Mesothelial cell of epicardium (in vitro differentiated cells): ENCODE measurements at regions not wholly inside any gene's neighbourhood (a gene's known extent, or its start where the extent isn't known, plus 50 kb on each side); places are given as distances from the start of the nearest gene placed in this dataset.

Experiments
- DNase-seq, 2 experiments: peaks; one replicate each; pipeline ENCODE4 v3.0.0; 2021; ENCODE audit warnings: low spot score in 2 of 2; ENCODE audit not compliant: unreplicated experiment in 2 of 2
- H3K27ac Mint-ChIP-seq: 2 replicates; pipeline ENCODE4 v1.8.0; 2021; ENCODE audit warnings: mixed read lengths
- H3K27me3 Mint-ChIP-seq: 2 replicates; pipeline ENCODE4 v1.8.0; 2021; ENCODE audit warnings: low read depth, mixed read lengths
- H3K36me3 Mint-ChIP-seq: 2 replicates; pipeline ENCODE4 v1.8.0; 2021; ENCODE audit warnings: mixed read lengths
- H3K4me1 Mint-ChIP-seq: 2 replicates; pipeline ENCODE4 v1.8.0; 2021; ENCODE audit warnings: mixed read lengths
- H3K4me3 Mint-ChIP-seq: 2 replicates; pipeline ENCODE4 v1.8.0; 2021; ENCODE audit warnings: mild to moderate bottlenecking, moderate library complexity, mixed read lengths
- H3K9me3 Mint-ChIP-seq: 2 replicates; pipeline ENCODE4 v1.8.0; 2021; ENCODE audit warnings: mixed read lengths
- TF ChIP-seq, protein P1 (sequence below): fragments of 200-600 bp; sonication (generic); IDR thresholded peaks from one replicate; pipeline ENCODE4 v1.5.0; 2021; ENCODE audit warnings: antibody characterized with exemption; ENCODE audit not compliant: unreplicated experiment

DNA sequence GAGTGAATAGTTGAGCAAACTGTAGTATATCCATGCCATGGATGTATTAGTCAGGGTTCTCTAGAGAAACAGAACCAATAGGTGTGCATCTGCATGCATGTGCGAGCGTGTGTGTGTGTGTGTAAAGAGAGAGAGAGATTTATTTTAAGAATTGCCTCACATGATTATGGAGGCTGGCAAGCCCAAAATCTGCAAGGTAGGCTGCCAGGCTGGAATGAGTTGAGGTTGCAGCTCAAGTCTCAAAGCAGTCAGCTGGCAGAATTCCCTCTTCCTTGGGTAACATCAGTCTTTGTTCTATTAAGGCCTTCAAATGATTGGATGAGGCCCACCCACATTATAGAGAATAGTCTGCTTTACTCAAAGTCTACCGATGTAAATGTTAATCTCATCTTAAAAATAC is 187.8 kb downstream of the ANAPC1 start:
- no peak overlapping the region for H3K4me3 Mint-ChIP-seq
- H3K4me1 Mint-ChIP-seq = peaks cover 4% of the 10 kb centered on the region
- no peaks in the 10 kb centered on the region for H3K27me3 Mint-ChIP-seq
- H3K9me3 Mint-ChIP-seq = peaks cover 24% of the 10 kb centered on the region
- DNase-seq = no peak
- TF ChIP-seq, protein P1, sequence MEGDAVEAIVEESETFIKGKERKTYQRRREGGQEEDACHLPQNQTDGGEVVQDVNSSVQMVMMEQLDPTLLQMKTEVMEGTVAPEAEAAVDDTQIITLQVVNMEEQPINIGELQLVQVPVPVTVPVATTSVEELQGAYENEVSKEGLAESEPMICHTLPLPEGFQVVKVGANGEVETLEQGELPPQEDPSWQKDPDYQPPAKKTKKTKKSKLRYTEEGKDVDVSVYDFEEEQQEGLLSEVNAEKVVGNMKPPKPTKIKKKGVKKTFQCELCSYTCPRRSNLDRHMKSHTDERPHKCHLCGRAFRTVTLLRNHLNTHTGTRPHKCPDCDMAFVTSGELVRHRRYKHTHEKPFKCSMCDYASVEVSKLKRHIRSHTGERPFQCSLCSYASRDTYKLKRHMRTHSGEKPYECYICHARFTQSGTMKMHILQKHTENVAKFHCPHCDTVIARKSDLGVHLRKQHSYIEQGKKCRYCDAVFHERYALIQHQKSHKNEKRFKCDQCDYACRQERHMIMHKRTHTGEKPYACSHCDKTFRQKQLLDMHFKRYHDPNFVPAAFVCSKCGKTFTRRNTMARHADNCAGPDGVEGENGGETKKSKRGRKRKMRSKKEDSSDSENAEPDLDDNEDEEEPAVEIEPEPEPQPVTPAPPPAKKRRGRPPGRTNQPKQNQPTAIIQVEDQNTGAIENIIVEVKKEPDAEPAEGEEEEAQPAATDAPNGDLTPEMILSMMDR = no peak
- no peak overlapping the region for H3K27ac Mint-ChIP-seq
- H3K36me3 Mint-ChIP-seq = no peaks in the 10 kb centered on the region

DNA sequence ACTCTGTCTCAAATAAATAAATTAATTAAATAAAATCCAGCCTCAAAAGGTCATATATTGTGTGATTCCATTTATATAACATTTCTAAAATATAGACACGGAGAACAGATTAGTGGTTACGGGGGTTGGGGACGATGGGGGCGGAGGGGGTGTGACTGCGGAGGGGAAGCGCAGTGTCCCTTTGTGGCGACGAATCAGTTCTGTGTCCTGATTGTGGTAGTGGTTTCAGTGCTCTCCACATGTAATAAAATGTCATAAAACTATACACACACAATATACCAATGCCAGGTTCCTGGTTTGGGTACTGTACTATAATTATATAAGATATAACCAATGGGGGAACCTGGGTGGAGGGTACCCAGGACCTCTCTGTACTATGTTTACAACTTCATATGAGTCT is 186.4 kb downstream of the ANAPC1 start:
- Mint-ChIP-seq H3K4me3 (no peak overlapping the region), H3K4me1 (peaks cover 10% of the 10 kb centered on the region), H3K27me3 (no peaks in the 10 kb centered on the region), H3K36me3 (no peaks in the 10 kb centered on the region), H3K27ac (no peak overlapping the region), H3K9me3 (peaks cover 24% of the 10 kb centered on the region)
- TF ChIP-seq, protein P1 = no peak
- DNase-seq = no peak

DNA sequence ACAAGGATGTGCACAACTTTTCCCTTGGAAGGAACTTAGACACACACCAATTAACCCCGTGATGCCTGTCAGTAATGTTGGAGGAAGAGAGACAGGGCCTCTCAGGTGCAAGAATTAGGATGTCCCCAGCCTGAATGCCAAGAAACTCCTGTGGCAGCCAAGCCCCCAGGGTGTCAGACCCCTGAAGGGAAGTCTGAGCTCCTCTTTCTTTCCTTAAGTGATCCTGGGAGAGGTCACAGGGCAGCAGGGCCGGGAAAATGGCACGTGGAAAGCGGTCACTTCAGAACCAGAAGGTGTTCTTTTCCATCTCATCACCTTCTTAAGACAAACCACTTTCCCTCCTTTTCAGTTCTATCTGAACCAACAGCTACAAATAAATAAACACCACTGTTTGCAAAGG is 185.9 kb downstream of the ANAPC1 start:
- Mint-ChIP-seq H3K36me3 (no peaks in the 10 kb centered on the region), H3K9me3 (peaks cover 24% of the 10 kb centered on the region), H3K27ac (no peak overlapping the region), H3K27me3 (no peaks in the 10 kb centered on the region), H3K4me1 (peaks cover 10% of the 10 kb centered on the region), H3K4me3 (no peak overlapping the region)
- TF ChIP-seq, protein P1 = no peak
- DNase-seq = no peak

DNA sequence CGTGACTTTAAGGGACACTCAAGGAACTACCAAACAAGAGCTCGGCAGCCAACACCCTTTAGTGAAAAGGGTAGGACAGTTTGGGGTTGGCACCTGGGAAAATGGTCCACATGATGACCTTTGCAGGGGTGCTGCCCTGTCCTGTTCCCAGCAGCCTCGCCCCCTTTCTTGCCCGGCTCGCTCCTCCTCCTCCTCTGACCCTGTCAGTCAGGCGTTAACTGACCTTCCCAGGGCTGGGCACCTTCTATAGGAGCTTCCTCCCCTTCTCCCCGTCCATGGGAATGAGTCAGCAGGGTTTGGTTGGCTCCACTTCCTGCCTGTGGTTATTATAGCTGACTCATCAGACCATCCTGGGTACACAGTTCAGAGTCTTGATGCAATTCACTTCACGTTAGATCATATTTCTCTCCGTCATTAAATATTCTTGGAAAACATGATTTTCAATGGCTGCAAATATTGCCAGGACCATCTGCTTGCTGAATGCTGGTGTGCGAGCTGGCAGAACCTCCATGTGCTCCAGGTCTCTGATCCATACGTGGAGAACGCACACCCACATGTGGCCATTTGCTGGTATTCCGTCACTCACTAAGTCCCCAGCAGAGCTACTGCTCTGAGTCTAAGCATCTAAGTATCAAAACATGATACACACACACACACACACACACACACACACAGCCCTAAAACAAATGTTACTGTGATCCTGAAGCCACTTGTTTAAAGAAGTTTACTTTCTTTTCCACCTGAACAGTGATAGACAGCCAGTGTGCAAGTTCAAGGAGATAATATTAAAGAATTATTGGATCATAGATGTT is 185.0 kb downstream of the ANAPC1 start:
- no peak overlapping the region for H3K27ac Mint-ChIP-seq
- H3K27me3 Mint-ChIP-seq = no peaks in the 10 kb centered on the region
- peaks cover 10% of the 10 kb centered on the region for H3K4me1 Mint-ChIP-seq
- no peak overlapping the region for H3K4me3 Mint-ChIP-seq
- TF ChIP-seq, protein P1 = no peak
- H3K36me3 Mint-ChIP-seq = no peaks in the 10 kb centered on the region
- DNase-seq = no peak
- peaks cover 16% of the 10 kb centered on the region for H3K9me3 Mint-ChIP-seq

DNA sequence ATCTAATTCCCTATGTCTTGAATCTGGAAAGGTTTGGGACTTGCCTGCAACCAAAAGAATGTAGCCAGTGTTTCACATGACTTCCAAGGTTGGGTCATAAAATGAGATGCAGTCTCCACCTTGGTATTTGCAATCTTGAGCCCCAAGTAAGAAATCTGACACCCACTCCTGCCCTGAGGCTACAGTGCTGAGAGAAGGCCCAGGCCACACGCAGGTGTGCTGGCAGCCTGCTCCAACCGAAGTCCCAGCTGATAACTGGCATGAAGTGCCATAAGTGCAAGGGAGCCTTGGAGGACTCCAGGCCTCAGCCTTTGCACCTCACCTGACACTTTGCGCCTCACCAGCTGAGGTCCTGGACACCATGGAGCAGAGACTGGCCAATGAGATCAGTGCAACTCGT is 182.7 kb downstream of the ANAPC1 start:
- H3K4me3 Mint-ChIP-seq = no peak overlapping the region
- DNase-seq = no peak
- TF ChIP-seq, protein P1 = no peak
- no peaks in the 10 kb centered on the region for H3K9me3 Mint-ChIP-seq
- H3K27me3 Mint-ChIP-seq = no peaks in the 10 kb centered on the region
- H3K36me3 Mint-ChIP-seq = no peaks in the 10 kb centered on the region
- H3K27ac Mint-ChIP-seq = no peak overlapping the region
- peaks cover 16% of the 10 kb centered on the region for H3K4me1 Mint-ChIP-seq
